Mesothelial cell of epicardium (in vitro differentiated cells): ENCODE measurements at regions not wholly inside any gene's neighbourhood (a gene's known extent, or its start where the extent isn't known, plus 50 kb on each side); places are given as distances from the start of the nearest gene placed in this dataset.
"Not testable (repeated sequence)": the region's sequence is repeated elsewhere in the genome, so short reads cannot be mapped to it uniquely, and the experiment has no call there.

Source experiments
- DNase-seq, 2 experiments: peaks; one replicate each; pipeline ENCODE4 v3.0.0; 2021; ENCODE audit warnings: low spot score in 2 of 2; ENCODE audit not compliant: unreplicated experiment in 2 of 2
- H3K27ac Mint-ChIP-seq: 2 replicates; pipeline ENCODE4 v1.8.0; 2021; ENCODE audit warnings: mixed read lengths
- H3K27me3 Mint-ChIP-seq: 2 replicates; pipeline ENCODE4 v1.8.0; 2021; ENCODE audit warnings: low read depth, mixed read lengths
- H3K36me3 Mint-ChIP-seq: 2 replicates; pipeline ENCODE4 v1.8.0; 2021; ENCODE audit warnings: mixed read lengths
- H3K4me1 Mint-ChIP-seq: 2 replicates; pipeline ENCODE4 v1.8.0; 2021; ENCODE audit warnings: mixed read lengths
- H3K4me3 Mint-ChIP-seq: 2 replicates; pipeline ENCODE4 v1.8.0; 2021; ENCODE audit warnings: mild to moderate bottlenecking, moderate library complexity, mixed read lengths
- H3K9me3 Mint-ChIP-seq: 2 replicates; pipeline ENCODE4 v1.8.0; 2021; ENCODE audit warnings: mixed read lengths
- CTCF ChIP-seq: fragments of 200-600 bp; sonication (generic); IDR thresholded peaks from one replicate; pipeline ENCODE4 v1.5.0; 2021; ENCODE audit warnings: antibody characterized with exemption; ENCODE audit not compliant: unreplicated experiment

- Mint-ChIP-seq H3K9me3 (no peaks in the 10 kb centered on the region), H3K27me3 (peaks cover 18% of the 10 kb centered on the region), H3K4me1 (peaks cover 9% of the 10 kb centered on the region), H3K27ac (no peak overlapping the region), H3K4me3 (no peak overlapping the region), H3K36me3 (no peaks in the 10 kb centered on the region)
- DNase-seq, result no peak
- no peak for TF ChIP-seq CTCF
Measured at GRCh38 chr20:57980506-57980905, 247.9 kb downstream of the ANKRD60 start.

DNA sequence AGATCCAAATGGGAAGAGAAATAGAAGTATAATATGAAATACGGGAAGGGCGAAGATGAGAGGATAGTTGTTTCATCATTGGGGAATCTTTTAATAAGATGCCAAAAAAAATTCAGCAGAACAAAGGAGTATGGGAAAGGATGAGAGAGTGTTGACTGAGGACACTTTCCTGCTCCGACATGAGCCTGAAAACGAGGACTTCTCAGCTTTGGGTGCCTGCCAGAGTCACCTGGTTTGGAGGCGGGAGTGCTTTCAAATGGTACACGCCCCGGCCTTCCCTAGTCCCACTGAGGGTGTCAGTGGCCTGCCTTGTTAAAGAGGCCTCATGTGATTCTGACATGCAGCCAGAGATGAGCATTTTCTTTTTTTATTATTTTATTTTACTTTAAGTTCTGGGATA, 250.9 kb downstream of the ANKRD60 start:
- Mint-ChIP-seq H3K4me1 (peaks cover 9% of the 10 kb centered on the region), H3K27ac (no peak overlapping the region), H3K36me3 (no peaks in the 10 kb centered on the region), H3K9me3 (peaks cover 3% of the 10 kb centered on the region), H3K4me3 (no peak overlapping the region), H3K27me3 (peaks cover 23% of the 10 kb centered on the region)
- TF ChIP-seq CTCF, result no peak
- DNase-seq, result no peak

GRCh38 chr20:57977141-57977540, 251.3 kb downstream of the ANKRD60 start:
- no peak for DNase-seq
- H3K4me3 Mint-ChIP-seq, result no peak overlapping the region
- H3K9me3 Mint-ChIP-seq, result peaks cover 3% of the 10 kb centered on the region
- TF ChIP-seq CTCF, result no peak
- H3K4me1 Mint-ChIP-seq, result peaks cover 9% of the 10 kb centered on the region
- peaks cover 23% of the 10 kb centered on the region for H3K27me3 Mint-ChIP-seq
- H3K27ac Mint-ChIP-seq, result no peak overlapping the region
- no peaks in the 10 kb centered on the region for H3K36me3 Mint-ChIP-seq

GRCh38 chr20:57974863-57975262, 253.6 kb downstream of the ANKRD60 start:
- H3K4me3 Mint-ChIP-seq, result no peak overlapping the region
- H3K27me3 Mint-ChIP-seq, result peaks cover 19% of the 10 kb centered on the region
- no peak for TF ChIP-seq CTCF
- DNase-seq, result no peak
- no peak overlapping the region for H3K27ac Mint-ChIP-seq
- H3K4me1 Mint-ChIP-seq, result peaks cover 2% of the 10 kb centered on the region
- no peaks in the 10 kb centered on the region for H3K36me3 Mint-ChIP-seq
- H3K9me3 Mint-ChIP-seq, result peaks cover 7% of the 10 kb centered on the region

- Mint-ChIP-seq H3K36me3 (no peaks in the 10 kb centered on the region), H3K27ac (no peak overlapping the region), H3K4me3 (no peak overlapping the region), H3K27me3 (peaks cover 22% of the 10 kb centered on the region), H3K9me3 (peaks cover 7% of the 10 kb centered on the region), H3K4me1 (peaks cover 2% of the 10 kb centered on the region)
- TF ChIP-seq CTCF, result no peak
- no peak for DNase-seq
Measured at GRCh38 chr20:57973886-57974285, 254.6 kb downstream of the ANKRD60 start.

- Mint-ChIP-seq H3K27me3 (peaks cover 23% of the 10 kb centered on the region), H3K9me3 (peaks cover 10% of the 10 kb centered on the region)
- H3K27ac Mint-ChIP-seq, H3K4me3 Mint-ChIP-seq, H3K4me1 Mint-ChIP-seq, H3K36me3 Mint-ChIP-seq, DNase-seq: not testable (repeated sequence)
Measured at GRCh38 chr20:57971583-57971982, 256.9 kb downstream of the ANKRD60 start.
